Spleen (tissue), 11 donors: ENCODE measurements at regions not wholly inside any gene's neighbourhood (a gene's known extent, or its start where the extent isn't known, plus 50 kb on each side); places are given as distances from the start of the nearest gene placed in this dataset.

Experiments used
- DNase-seq: peaks from one replicate; pipeline ENCODE4 v3.0.0-alpha.2; 2020
- H3K27ac ChIP-seq, 8 donors: fragments of 200-600 bp; sonication (generic) in 7 of 8; 1 replicate in 4 of 8; 2 replicates in 4 of 8; pipeline versions ENCODE4 v1.5.0 to v1.8.0; 2016 to 2021; ENCODE audit warnings: inconsistent platforms in 4 of 8, mild to moderate bottlenecking in 4 of 8, moderate library complexity in 1 of 8
- H3K27me3 ChIP-seq, 7 donors: fragments of 200-600 bp; sonication (generic) in 6 of 7; replicated peaks in 1 of 7; 1 replicate in 4 of 7; 2 replicates in 3 of 7; pipeline versions ENCODE4 v1.5.0 to v1.8.0; 2016 to 2021; ENCODE audit warnings: inconsistent platforms in 3 of 7, mild to moderate bottlenecking in 1 of 7
- H3K36me3 ChIP-seq, 6 donors: fragments of 200-600 bp; sonication (generic) in 5 of 6; 1 replicate in 4 of 6; 2 replicates in 2 of 6; pipeline versions ENCODE4 v1.5.0 to v1.8.0; 2016 to 2021; ENCODE audit warnings: inconsistent platforms in 2 of 6
- H3K4me1 ChIP-seq, 6 donors: fragments of 200-600 bp; sonication (generic) in 5 of 6; 1 replicate in 3 of 6; 2 replicates in 3 of 6; pipeline versions ENCODE4 v1.5.0 to v1.8.0; 2016 to 2021; ENCODE audit warnings: inconsistent platforms in 3 of 6
- H3K4me3 ChIP-seq, 8 donors: fragments of 200-600 bp; sonication (generic) in 7 of 8; 1 replicate in 4 of 8; 2 replicates in 4 of 8; pipeline versions ENCODE4 v1.5.0 to v1.8.0; 2016 to 2021; ENCODE audit warnings: inconsistent platforms in 4 of 8, mild to moderate bottlenecking in 4 of 8, moderate library complexity in 2 of 8
- H3K9me3 ChIP-seq, 8 donors: fragments of 200-600 bp; sonication (generic) in 7 of 8; 1 replicate in 4 of 8; 2 replicates in 4 of 8; pipeline versions ENCODE4 v1.5.0 to v1.8.0; 2016 to 2021; ENCODE audit warnings: inconsistent platforms in 4 of 8
- POLR2A ChIP-seq, 3 donors: fragments of 450-650 bp; IDR thresholded peaks; one replicate each; pipeline ENCODE4 v1.5.1; 2017; ENCODE audit warnings: antibody characterized with exemption in 3 of 3, mild to moderate bottlenecking in 1 of 3
- POLR2AphosphoS5 ChIP-seq, 3 donors: sonication (generic); formaldehyde crosslinking; IDR thresholded peaks; one replicate each; pipeline ENCODE4 v1.5.1; 2017; ENCODE audit warnings: antibody characterized with exemption in 3 of 3
- WGBS, 5 donors: extraction: QIAGEN DNeasy Blood & Tissue Kit in 3 of 5; methylation state at CpG; one replicate each; pipeline versions ENCODE4 v1.1.5 to v1.1.7; 2013 to 2018; 5-methylcytosine and 5-hydroxymethylcytosine counted together
- intact Hi-C: fragments of 100-400 bp; cut with DNase I; formaldehyde crosslinking; loops from one replicate; pipeline ENCODE4 v1.15.0; 2023; ENCODE audit warnings: low total_unique reads
- TF ChIP-seq, protein P1 (sequence below), 11 experiments: fragments of 200-600 bp in 7 of 11; fragments of 450-650 bp in 4 of 11; sonication (generic) in 4 of 11; IDR thresholded peaks in 8 of 11; conservative IDR thresholded peaks in 3 of 11; 1 replicate in 7 of 11; 2 replicates in 4 of 11; pipeline versions ENCODE4 v1.4.0 to v1.8.0; 2016 to 2021; ENCODE audit warnings: antibody characterized with exemption in 11 of 11, inconsistent platforms in 4 of 11, mild to moderate bottlenecking in 1 of 11
- donor health status: healthy with polysubstance abuse.
- donor health status: DM: no; HTN: no; CAD: no; lungs with moderate emphysema.
- donor health status: DM: no; HTN: no; CAD: no.
- donor health status: Bipolar disorder and iron deficiency.
- donor health status: healthy.
- donor health status: DM: no; HTN: no; CAD: no.
- donor health status: DM: yes; HTN: yes; CAD: no.

- no peaks in the 10 kb centered on the region for H3K9me3 ChIP-seq
- H3K4me3 ChIP-seq = no peak overlapping the region
- no peak overlapping the region for H3K27ac ChIP-seq
- 66 to 82% (median 75%) methylated on average over 3 of the region's 3 CpGs for WGBS, 5 donors
- intact Hi-C loops = no loop called here
- H3K4me1 ChIP-seq = no peaks in the 10 kb centered on the region
- DNase-seq = no peak
- no peaks in the 10 kb centered on the region for H3K27me3 ChIP-seq
- TF ChIP-seq POLR2AphosphoS5 (IDR thresholded peaks at IDR 0.05) (no peak), POLR2A (IDR thresholded peaks at IDR 0.05) (no peak)
- TF ChIP-seq, protein P1, sequence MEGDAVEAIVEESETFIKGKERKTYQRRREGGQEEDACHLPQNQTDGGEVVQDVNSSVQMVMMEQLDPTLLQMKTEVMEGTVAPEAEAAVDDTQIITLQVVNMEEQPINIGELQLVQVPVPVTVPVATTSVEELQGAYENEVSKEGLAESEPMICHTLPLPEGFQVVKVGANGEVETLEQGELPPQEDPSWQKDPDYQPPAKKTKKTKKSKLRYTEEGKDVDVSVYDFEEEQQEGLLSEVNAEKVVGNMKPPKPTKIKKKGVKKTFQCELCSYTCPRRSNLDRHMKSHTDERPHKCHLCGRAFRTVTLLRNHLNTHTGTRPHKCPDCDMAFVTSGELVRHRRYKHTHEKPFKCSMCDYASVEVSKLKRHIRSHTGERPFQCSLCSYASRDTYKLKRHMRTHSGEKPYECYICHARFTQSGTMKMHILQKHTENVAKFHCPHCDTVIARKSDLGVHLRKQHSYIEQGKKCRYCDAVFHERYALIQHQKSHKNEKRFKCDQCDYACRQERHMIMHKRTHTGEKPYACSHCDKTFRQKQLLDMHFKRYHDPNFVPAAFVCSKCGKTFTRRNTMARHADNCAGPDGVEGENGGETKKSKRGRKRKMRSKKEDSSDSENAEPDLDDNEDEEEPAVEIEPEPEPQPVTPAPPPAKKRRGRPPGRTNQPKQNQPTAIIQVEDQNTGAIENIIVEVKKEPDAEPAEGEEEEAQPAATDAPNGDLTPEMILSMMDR (IDR thresholded peaks at IDR 0.05 in 8 of 11, conservative IDR thresholded peaks at IDR 0.05 in 3 of 11) = no peak
- H3K36me3 ChIP-seq = no peaks in the 10 kb centered on the region
Observed at GRCh38 chr11:22476589-22476988, 138.4 kb downstream of the SLC17A6 start.

DNA sequence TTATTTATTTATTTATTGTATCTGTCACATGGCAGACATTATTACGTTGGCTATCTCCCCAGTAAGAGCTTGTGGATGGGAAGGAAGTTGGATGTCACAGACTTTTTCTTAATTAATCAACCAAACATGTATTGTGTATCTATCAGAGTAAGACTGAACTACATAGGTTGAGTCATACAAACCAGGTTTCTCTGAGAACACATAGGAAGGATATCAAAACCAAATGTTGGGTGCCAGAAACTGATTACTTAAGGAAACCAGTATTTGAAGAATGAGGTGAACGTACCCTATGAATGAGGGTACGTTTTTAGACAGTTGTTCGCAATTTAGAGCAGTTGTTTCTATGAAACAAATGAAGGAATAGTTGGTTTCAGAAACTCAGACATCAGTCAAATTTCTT lies 136.4 kb downstream of the SLC17A6 start:
- H3K36me3 ChIP-seq = no peaks in the 10 kb centered on the region
- TF ChIP-seq, protein P1 (IDR thresholded peaks at IDR 0.05 in 8 of 11, conservative IDR thresholded peaks at IDR 0.05 in 3 of 11) = no peak
- no peak for TF ChIP-seq POLR2AphosphoS5 (IDR thresholded peaks at IDR 0.05)
- TF ChIP-seq POLR2A (IDR thresholded peaks at IDR 0.05) = no peak
- 67 to 88% (median 71%) methylated on average over 4 of the region's 4 CpGs for WGBS, 5 donors

GRCh38 chr11:22473586-22473985 lies 135.4 kb downstream of the SLC17A6 start:
- intact Hi-C loops = no loop called here
- no peak overlapping the region for H3K4me3 ChIP-seq
- H3K27ac ChIP-seq = no peak overlapping the region
- TF ChIP-seq POLR2A (IDR thresholded peaks at IDR 0.05) (no peak), POLR2AphosphoS5 (IDR thresholded peaks at IDR 0.05) (no peak)
- TF ChIP-seq, protein P1 (IDR thresholded peaks at IDR 0.05 in 8 of 11, conservative IDR thresholded peaks at IDR 0.05 in 3 of 11) = no peak
- no peak for DNase-seq
- 45 to 91% (median 86%) methylated on average over 1 of the region's 1 CpG for WGBS, 5 donors
- H3K36me3 ChIP-seq = no peaks in the 10 kb centered on the region
- no peaks in the 10 kb centered on the region for H3K27me3 ChIP-seq
- H3K4me1 ChIP-seq = no peaks in the 10 kb centered on the region
- no peaks in the 10 kb centered on the region for H3K9me3 ChIP-seq

More for the DNA sequence above, 136.4 kb downstream of the SLC17A6 start:
- intact Hi-C loops = no loop called here
- no peaks in the 10 kb centered on the region for H3K4me1 ChIP-seq
- no peaks in the 10 kb centered on the region for H3K9me3 ChIP-seq
- no peaks in the 10 kb centered on the region for H3K27me3 ChIP-seq
- no peak overlapping the region for H3K4me3 ChIP-seq
- no peak overlapping the region for H3K27ac ChIP-seq
- DNase-seq = no peak

GRCh38 chr11:22472306-22472705 lies 134.1 kb downstream of the SLC17A6 start:
- Histone ChIP-seq H3K4me3 (no peak overlapping the region), H3K4me1 (no peaks in the 10 kb centered on the region), H3K9me3 (no peaks in the 10 kb centered on the region), H3K36me3 (no peaks in the 10 kb centered on the region), H3K27me3 (no peaks in the 10 kb centered on the region), H3K27ac (no peak overlapping the region)
- TF ChIP-seq, protein P1 (IDR thresholded peaks at IDR 0.05 in 8 of 11, conservative IDR thresholded peaks at IDR 0.05 in 3 of 11) = no peak
- TF ChIP-seq POLR2AphosphoS5 (IDR thresholded peaks at IDR 0.05) (no peak), POLR2A (IDR thresholded peaks at IDR 0.05) (no peak)
- intact Hi-C loops = no loop called here
- WGBS, 5 donors = 77 to 83% (median 81%) methylated on average over 7 of the region's 7 CpGs
- DNase-seq = no peak
